ENCODE measurements at regions not wholly inside any gene's neighbourhood (a gene's known extent, or its start where the extent isn't known, plus 50 kb on each side); places are given as distances from the start of the nearest gene placed in this dataset.

DNA sequence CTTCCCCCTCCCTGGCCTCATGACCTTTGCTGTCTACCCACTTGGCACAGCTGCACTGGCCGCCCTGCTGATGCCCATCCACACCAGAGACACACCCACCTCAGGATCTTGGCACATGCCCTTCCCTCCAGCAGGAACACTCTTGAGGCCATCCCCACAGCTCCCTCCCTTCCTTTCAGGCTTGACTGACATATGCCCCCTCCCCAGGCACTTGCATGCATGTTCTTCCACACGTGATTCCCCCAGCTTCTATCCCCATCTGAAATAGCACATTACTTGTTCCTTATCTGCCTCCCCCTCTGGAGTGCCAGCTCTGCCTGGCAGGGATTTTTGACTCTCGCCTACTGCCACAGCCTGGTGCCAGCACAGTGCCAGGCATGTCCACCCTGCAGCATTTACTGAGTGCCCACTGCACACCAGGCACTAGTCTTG is 98.5 kb upstream of the SLC25A33 start:
- H3K27me3 ChIP-seq (ENCODE audit: control insufficient read depth, insufficient read depth, low read length, poor library complexity, severe bottlenecking): no peaks in the 10 kb centered on the region
- no peak overlapping the region for H3K4me3 ChIP-seq (ENCODE audit: low read length)
- Mint-ChIP-seq H3K27ac (no peak overlapping the region), H3K4me1 (peaks cover 43% of the 10 kb centered on the region), H3K9me3 (no peaks in the 10 kb centered on the region), H3K36me3 (ENCODE audit: low read depth) (no peaks in the 10 kb centered on the region), H3K27me3 (ENCODE audit: insufficient read depth) (no peaks in the 10 kb centered on the region), H3K4me3 (no peak overlapping the region)
- WGBS, 2 experiments (ENCODE audit: insufficient coverage in 1 of 2, insufficient read length in 1 of 2): 86 to 90% methylated on average over 3 of the region's 3 CpGs
- H3K27ac ChIP-seq (ENCODE audit: low read depth, low read length): no peak overlapping the region
- H3K4me1 ChIP-seq (ENCODE audit: control insufficient read depth, insufficient read depth, low read length): peaks cover 23% of the 10 kb centered on the region
- H3K9ac ChIP-seq (ENCODE audit: extremely low read depth, low read length, poor library complexity, severe bottlenecking): no peak overlapping the region
- TF ChIP-seq, protein P1, sequence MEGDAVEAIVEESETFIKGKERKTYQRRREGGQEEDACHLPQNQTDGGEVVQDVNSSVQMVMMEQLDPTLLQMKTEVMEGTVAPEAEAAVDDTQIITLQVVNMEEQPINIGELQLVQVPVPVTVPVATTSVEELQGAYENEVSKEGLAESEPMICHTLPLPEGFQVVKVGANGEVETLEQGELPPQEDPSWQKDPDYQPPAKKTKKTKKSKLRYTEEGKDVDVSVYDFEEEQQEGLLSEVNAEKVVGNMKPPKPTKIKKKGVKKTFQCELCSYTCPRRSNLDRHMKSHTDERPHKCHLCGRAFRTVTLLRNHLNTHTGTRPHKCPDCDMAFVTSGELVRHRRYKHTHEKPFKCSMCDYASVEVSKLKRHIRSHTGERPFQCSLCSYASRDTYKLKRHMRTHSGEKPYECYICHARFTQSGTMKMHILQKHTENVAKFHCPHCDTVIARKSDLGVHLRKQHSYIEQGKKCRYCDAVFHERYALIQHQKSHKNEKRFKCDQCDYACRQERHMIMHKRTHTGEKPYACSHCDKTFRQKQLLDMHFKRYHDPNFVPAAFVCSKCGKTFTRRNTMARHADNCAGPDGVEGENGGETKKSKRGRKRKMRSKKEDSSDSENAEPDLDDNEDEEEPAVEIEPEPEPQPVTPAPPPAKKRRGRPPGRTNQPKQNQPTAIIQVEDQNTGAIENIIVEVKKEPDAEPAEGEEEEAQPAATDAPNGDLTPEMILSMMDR (conservative IDR thresholded peaks at IDR 0.05): no peak
- H3K9me3 ChIP-seq (ENCODE audit: control insufficient read depth, low read length): no peaks in the 10 kb centered on the region
- H3K36me3 ChIP-seq (ENCODE audit: control insufficient read depth, insufficient read depth, low read length): no peaks in the 10 kb centered on the region
- DNase-seq: no peak

DNA sequence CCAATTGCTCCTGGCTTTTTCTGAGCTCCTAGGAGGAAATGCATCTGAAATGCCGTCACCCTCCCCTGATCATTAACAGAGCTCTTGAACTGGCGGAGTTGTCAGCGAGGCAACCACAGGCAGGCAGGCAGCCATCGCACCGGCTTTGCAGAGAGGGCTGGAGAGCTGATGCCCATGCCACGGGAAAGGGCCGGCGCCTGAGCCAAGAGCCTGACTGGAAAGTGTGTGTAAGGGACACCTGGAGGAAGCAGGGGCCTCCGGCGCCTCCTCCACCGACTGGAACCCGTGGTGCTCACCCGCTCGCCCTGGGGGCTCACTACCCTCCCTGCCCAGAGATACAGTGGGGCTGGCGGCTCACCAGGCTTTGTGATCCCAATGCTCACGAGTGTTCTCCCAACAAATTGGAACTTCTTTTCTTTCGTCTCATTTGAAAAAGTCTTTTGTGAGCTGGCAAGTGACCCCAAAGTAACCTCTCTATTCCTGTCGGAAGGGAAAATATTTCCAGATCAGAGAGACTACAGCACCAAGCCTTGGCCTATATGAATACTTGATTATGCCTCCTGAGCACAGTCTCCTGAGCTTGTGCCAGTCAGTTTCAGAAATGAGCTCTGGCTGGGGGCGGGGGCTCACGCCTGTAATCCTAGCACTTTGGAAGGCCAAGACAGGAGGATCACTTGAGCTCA is 97.7 kb upstream of the SLC25A33 start:
- WGBS, 2 experiments (ENCODE audit: insufficient coverage in 1 of 2, insufficient read length in 1 of 2): 84 to 88% methylated on average over 16 to 20 of the region's 20 CpGs
- H3K4me1 ChIP-seq (ENCODE audit: control insufficient read depth, insufficient read depth, low read length): peaks cover 18% of the 10 kb centered on the region
- H3K4me3 ChIP-seq (ENCODE audit: low read length): no peak overlapping the region
- TF ChIP-seq, protein P1 (conservative IDR thresholded peaks at IDR 0.05): no peak
- H3K27ac ChIP-seq (ENCODE audit: low read depth, low read length): no peak overlapping the region
- H3K36me3 ChIP-seq (ENCODE audit: control insufficient read depth, insufficient read depth, low read length): no peaks in the 10 kb centered on the region
- H3K27ac Mint-ChIP-seq: no peak overlapping the region
- H3K9ac ChIP-seq (ENCODE audit: extremely low read depth, low read length, poor library complexity, severe bottlenecking): no peak overlapping the region
- no peak for DNase-seq
- no peaks in the 10 kb centered on the region for H3K27me3 Mint-ChIP-seq (ENCODE audit: insufficient read depth)
- H3K9me3 Mint-ChIP-seq: no peaks in the 10 kb centered on the region
- H3K27me3 ChIP-seq (ENCODE audit: control insufficient read depth, insufficient read depth, low read length, poor library complexity, severe bottlenecking): no peaks in the 10 kb centered on the region
- peaks cover 38% of the 10 kb centered on the region for H3K4me1 Mint-ChIP-seq
- no peaks in the 10 kb centered on the region for H3K36me3 Mint-ChIP-seq (ENCODE audit: low read depth)
- no peaks in the 10 kb centered on the region for H3K9me3 ChIP-seq (ENCODE audit: control insufficient read depth, low read length)
- no peak overlapping the region for H3K4me3 Mint-ChIP-seq

DNA sequence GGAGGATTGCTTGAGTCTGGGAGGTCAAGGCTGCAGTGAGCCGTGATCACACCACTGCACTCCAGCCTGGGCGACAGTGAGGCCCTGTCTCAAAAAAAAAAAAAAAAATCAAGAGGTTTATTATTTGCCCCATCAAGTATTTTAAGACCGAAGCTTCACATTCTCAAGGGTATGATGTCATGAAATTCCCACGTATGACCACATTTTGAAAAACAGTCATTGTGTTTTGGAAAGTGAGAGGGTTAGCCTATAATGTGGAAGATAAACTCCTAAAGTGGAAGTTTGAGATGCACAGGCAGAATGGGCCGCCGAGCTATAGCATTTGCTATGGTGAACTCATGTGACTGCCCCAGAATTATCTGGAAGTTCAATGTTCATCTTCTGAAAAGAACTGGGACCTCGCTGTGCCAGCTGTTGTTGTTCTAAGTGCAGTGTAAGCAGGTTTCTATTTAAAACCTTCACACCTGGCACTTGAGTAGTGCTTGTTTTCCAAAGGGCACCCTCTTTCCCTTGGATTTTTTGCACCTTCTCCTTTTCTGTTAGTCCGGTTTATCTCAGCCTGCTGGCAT is 96.9 kb upstream of the SLC25A33 start:
- Histone ChIP-seq H3K4me1 (ENCODE audit: control insufficient read depth, insufficient read depth, low read length) (peaks cover 16% of the 10 kb centered on the region), H3K9me3 (ENCODE audit: control insufficient read depth, low read length) (no peaks in the 10 kb centered on the region), H3K27me3 (ENCODE audit: control insufficient read depth, insufficient read depth, low read length, poor library complexity, severe bottlenecking) (no peaks in the 10 kb centered on the region), H3K4me3 (ENCODE audit: low read length) (no peak overlapping the region), H3K9ac (ENCODE audit: extremely low read depth, low read length, poor library complexity, severe bottlenecking) (no peak overlapping the region), H3K27ac (ENCODE audit: low read depth, low read length) (peak overlapping the region; percentile 29), H3K36me3 (ENCODE audit: control insufficient read depth, insufficient read depth, low read length) (no peaks in the 10 kb centered on the region)
- Mint-ChIP-seq H3K27ac (no peak overlapping the region), H3K27me3 (ENCODE audit: insufficient read depth) (no peaks in the 10 kb centered on the region), H3K4me1 (peaks cover 37% of the 10 kb centered on the region), H3K4me3 (no peak overlapping the region), H3K36me3 (ENCODE audit: low read depth) (no peaks in the 10 kb centered on the region), H3K9me3 (no peaks in the 10 kb centered on the region)
- DNase-seq: no peak
- WGBS, 2 experiments (ENCODE audit: insufficient coverage in 1 of 2, insufficient read length in 1 of 2): 89 to 94% methylated on average over 3 to 8 of the region's 8 CpGs
- TF ChIP-seq, protein P1 (conservative IDR thresholded peaks at IDR 0.05): no peak
